GM12874 (cell line): ENCODE measurements at regions not wholly inside any gene's neighbourhood (a gene's known extent, or its start where the extent isn't known, plus 50 kb on each side); places are given as distances from the start of the nearest gene placed in this dataset.

Experiments used
- CTCF ChIP-seq: IDR thresholded peaks from 2 replicates; pipeline ENCODE4 v1.5.1; 2011; ENCODE audit warnings: low read depth, mild to moderate bottlenecking, control low read depth, low read length, moderate library complexity; ENCODE audit not compliant: insufficient read depth

GRCh38 chr5:127176769-127177168, 103.5 kb upstream of the C5orf63 start:
- TF ChIP-seq CTCF: no peak

GRCh38 chr5:127183332-127183731, 107.3 kb upstream of the MEGF10 start:
- no peak for TF ChIP-seq CTCF

- no peak for TF ChIP-seq CTCF
Observed at GRCh38 chr5:127184851-127185250, 105.7 kb upstream of the MEGF10 start.

GRCh38 chr5:127186657-127187056, 103.9 kb upstream of the MEGF10 start:
- TF ChIP-seq CTCF: no peak

GRCh38 chr5:127187706-127188105, 102.9 kb upstream of the MEGF10 start:
- no peak for TF ChIP-seq CTCF

DNA sequence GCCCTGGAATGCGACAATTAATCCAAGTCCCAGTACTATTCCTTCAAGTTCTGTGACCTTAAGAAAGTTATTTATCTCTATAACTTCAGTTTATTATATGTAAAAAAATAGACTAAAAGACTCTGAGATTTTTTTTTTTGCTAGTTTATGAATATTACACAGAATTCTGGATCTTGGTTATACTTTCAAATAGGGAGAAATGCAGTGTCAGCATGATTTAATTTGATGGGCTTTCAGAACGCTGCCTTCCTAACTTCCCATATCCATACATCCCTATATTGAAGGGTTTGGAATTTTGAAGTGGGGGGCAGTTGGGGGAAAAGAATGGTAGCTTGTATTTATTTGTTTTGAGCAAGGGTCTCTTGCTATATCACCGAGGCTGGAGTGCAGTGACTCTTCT, 98.4 kb upstream of the MEGF10 start:
- TF ChIP-seq CTCF: no peak

- TF ChIP-seq CTCF: no peak
Observed at GRCh38 chr5:127192836-127193338, 97.7 kb upstream of the MEGF10 start.

DNA sequence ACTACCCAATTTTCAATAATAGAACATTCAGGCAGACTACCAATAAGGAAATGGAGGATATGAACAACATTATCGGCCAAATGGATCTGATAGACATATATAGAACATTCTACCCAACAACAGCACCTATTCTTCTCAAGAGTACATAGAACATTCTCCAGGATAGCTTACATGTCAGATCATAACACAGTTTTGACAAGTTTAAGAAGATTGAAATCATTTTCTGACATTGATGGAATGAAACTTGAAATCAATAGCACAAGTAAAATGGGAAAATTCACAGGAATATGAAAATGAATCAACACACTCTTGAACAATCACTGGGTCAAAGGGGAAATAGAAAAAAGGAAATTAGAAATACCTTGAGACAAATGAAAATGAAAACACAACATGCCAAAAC, 94.6 kb upstream of the MEGF10 start:
- no peak for TF ChIP-seq CTCF
